CD8-positive, alpha-beta memory T cell (primary cell): ENCODE measurements at regions not wholly inside any gene's neighbourhood (a gene's known extent, or its start where the extent isn't known, plus 50 kb on each side); places are given as distances from the start of the nearest gene placed in this dataset.

ENCODE experiments used
- CTCF ChIA-PET: fragments of 350-600 bp; sonication (Branson Sonifier 250); formaldehyde crosslinking; loops from one replicate; lab custom pipeline; 2021; ENCODE audit warnings: antibody characterized with exemption; lab: Charles Lee
- POLR2A ChIA-PET: fragments of 350-600 bp; sonication (Branson Sonifier 250); formaldehyde crosslinking; loops from one replicate; lab custom pipeline; 2021; ENCODE audit warnings: antibody characterized with exemption; lab: Charles Lee
- DNase-seq, 5 donors: peaks; one replicate each; pipeline versions ENCODE4 v3.0.0 to v3.0.0-alpha.2; 2020 to 2022; ENCODE audit warnings: mixed read lengths in 1 of 5
- H3K27ac ChIP-seq: one replicate; pipeline ENCODE4 v1.7.0; 2013; ENCODE audit warnings: low read depth, mild to moderate bottlenecking, low read length, moderate library complexity
- H3K27me3 ChIP-seq: 2 replicates; pipeline ENCODE4 v1.7.0; 2013; ENCODE audit warnings: low read length, mild to moderate bottlenecking; ENCODE audit not compliant: insufficient read depth, poor library complexity, severe bottlenecking
- H3K36me3 ChIP-seq: 2 replicates; pipeline ENCODE4 v1.7.0; 2013; ENCODE audit warnings: mild to moderate bottlenecking, low read length, moderate library complexity; ENCODE audit not compliant: insufficient read depth
- H3K4me1 ChIP-seq: 2 replicates; pipeline ENCODE4 v1.7.0; 2013; ENCODE audit warnings: mild to moderate bottlenecking, low read length, moderate library complexity; ENCODE audit not compliant: insufficient read depth
- H3K4me3 ChIP-seq: 2 replicates; pipeline ENCODE4 v1.7.0; 2013; ENCODE audit warnings: mild to moderate bottlenecking, low read length
- H3K9me3 ChIP-seq: 2 replicates; pipeline ENCODE4 v1.7.0; 2013; ENCODE audit warnings: mild to moderate bottlenecking, low read length
- H3K27ac Mint-ChIP-seq, 8 donors: one replicate each; pipeline ENCODE4 v1.8.0; 2020 to 2021; ENCODE audit warnings: mixed read lengths in 8 of 8, mild to moderate bottlenecking in 6 of 8, inconsistent platforms in 3 of 8, moderate library complexity in 3 of 8
- H3K27me3 Mint-ChIP-seq, 2 donors: one replicate each; pipeline ENCODE4 v1.8.0; 2020 to 2021; ENCODE audit warnings: mixed read lengths in 2 of 2, mild to moderate bottlenecking in 1 of 2, moderate library complexity in 1 of 2
- H3K36me3 Mint-ChIP-seq, 3 donors: one replicate each; pipeline ENCODE4 v1.8.0; 2020 to 2021; ENCODE audit warnings: mixed read lengths in 3 of 3, inconsistent platforms in 1 of 3, mild to moderate bottlenecking in 1 of 3
- H3K4me1 Mint-ChIP-seq, 3 donors: one replicate each; pipeline ENCODE4 v1.8.0; 2020 to 2021; ENCODE audit warnings: mixed read lengths in 3 of 3, inconsistent platforms in 1 of 3, mild to moderate bottlenecking in 1 of 3
- H3K4me3 Mint-ChIP-seq, 7 donors: one replicate each; pipeline ENCODE4 v1.8.0; 2020 to 2021; ENCODE audit warnings: mixed read lengths in 7 of 7, mild to moderate bottlenecking in 6 of 7, moderate library complexity in 4 of 7, inconsistent platforms in 2 of 7
- H3K9me3 Mint-ChIP-seq, 5 donors: one replicate each; pipeline ENCODE4 v1.8.0; 2020 to 2022; ENCODE audit warnings: mixed read lengths in 5 of 5, mild to moderate bottlenecking in 3 of 5, moderate library complexity in 2 of 5, inconsistent platforms in 1 of 5

GRCh38 chr2:117603060-117603459 is 211.4 kb upstream of the DDX18 start:
- ChIA-PET CTCF (no interaction called here), POLR2A (no interaction called here)
- Histone ChIP-seq H3K4me1 (no peaks in the 10 kb centered on the region), H3K36me3 (no peaks in the 10 kb centered on the region), H3K27ac (no peak overlapping the region), H3K4me3 (no peak overlapping the region), H3K9me3 (no peaks in the 10 kb centered on the region), H3K27me3 (no peaks in the 10 kb centered on the region)
- no peak overlapping the region for H3K4me3 Mint-ChIP-seq
- H3K36me3 Mint-ChIP-seq = peaks cover 0 to 2% (median 0%) of the 10 kb centered on the region in 3 donors
- H3K4me1 Mint-ChIP-seq = no peaks in the 10 kb centered on the region
- DNase-seq = no peak
- peaks cover 4 to 14% (median 6%) of the 10 kb centered on the region in 5 donors for H3K9me3 Mint-ChIP-seq
- peaks cover 1 to 6% of the 10 kb centered on the region in 2 donors for H3K27me3 Mint-ChIP-seq
- H3K27ac Mint-ChIP-seq = no peak overlapping the region

- no peaks in the 10 kb centered on the region for H3K4me1 Mint-ChIP-seq
- peaks cover 1 to 4% of the 10 kb centered on the region in 2 donors for H3K27me3 Mint-ChIP-seq
- CTCF ChIA-PET = no interaction called here
- H3K4me1 ChIP-seq = no peaks in the 10 kb centered on the region
- DNase-seq = no peak
- H3K36me3 Mint-ChIP-seq = no peaks in the 10 kb centered on the region
- no peak overlapping the region for H3K4me3 Mint-ChIP-seq
- no peaks in the 10 kb centered on the region for H3K9me3 ChIP-seq
- H3K27ac Mint-ChIP-seq = no peak overlapping the region
- no peak overlapping the region for H3K4me3 ChIP-seq
- H3K9me3 Mint-ChIP-seq = peaks cover 2 to 11% (median 7%) of the 10 kb centered on the region in 5 donors
- no peaks in the 10 kb centered on the region for H3K27me3 ChIP-seq
- no peak overlapping the region for H3K27ac ChIP-seq
- POLR2A ChIA-PET = no interaction called here
- no peaks in the 10 kb centered on the region for H3K36me3 ChIP-seq
These were observed 210.9 kb upstream of the DDX18 start for GRCh38 chr2:117603567-117603966.

- Mint-ChIP-seq H3K9me3 (peaks cover 0 to 5% (median 2%) of the 10 kb centered on the region in 5 donors), H3K27me3 (no peaks in the 10 kb centered on the region), H3K4me3 (no peak overlapping the region), H3K27ac (no peak overlapping the region), H3K36me3 (no peaks in the 10 kb centered on the region), H3K4me1 (no peaks in the 10 kb centered on the region)
- Histone ChIP-seq H3K4me1 (no peaks in the 10 kb centered on the region), H3K27me3 (no peaks in the 10 kb centered on the region), H3K36me3 (no peaks in the 10 kb centered on the region), H3K9me3 (no peaks in the 10 kb centered on the region), H3K4me3 (no peak overlapping the region), H3K27ac (no peak overlapping the region)
- ChIA-PET CTCF (no interaction called here), POLR2A (no interaction called here)
- DNase-seq = no peak
These were observed 207.3 kb upstream of the DDX18 start for GRCh38 chr2:117607202-117607601.

GRCh38 chr2:117613101-117613500 is 201.4 kb upstream of the DDX18 start:
- peaks cover 0 to 3% (median 0%) of the 10 kb centered on the region in 5 donors for H3K9me3 Mint-ChIP-seq
- Histone ChIP-seq H3K27ac (no peak overlapping the region), H3K4me1 (no peaks in the 10 kb centered on the region), H3K4me3 (no peak overlapping the region), H3K9me3 (no peaks in the 10 kb centered on the region), H3K36me3 (no peaks in the 10 kb centered on the region), H3K27me3 (no peaks in the 10 kb centered on the region)
- no peak overlapping the region for H3K4me3 Mint-ChIP-seq
- no peak for DNase-seq
- no peaks in the 10 kb centered on the region for H3K4me1 Mint-ChIP-seq
- ChIA-PET POLR2A (no interaction called here), CTCF (no interaction called here)
- no peaks in the 10 kb centered on the region for H3K36me3 Mint-ChIP-seq
- no peaks in the 10 kb centered on the region for H3K27me3 Mint-ChIP-seq
- no peak overlapping the region for H3K27ac Mint-ChIP-seq

- Histone ChIP-seq H3K4me1 (no peaks in the 10 kb centered on the region), H3K27ac (no peak overlapping the region), H3K4me3 (no peak overlapping the region), H3K36me3 (no peaks in the 10 kb centered on the region), H3K27me3 (no peaks in the 10 kb centered on the region), H3K9me3 (no peaks in the 10 kb centered on the region)
- POLR2A ChIA-PET = no interaction called here
- no peaks in the 10 kb centered on the region for H3K27me3 Mint-ChIP-seq
- CTCF ChIA-PET = no interaction called here
- H3K36me3 Mint-ChIP-seq = no peaks in the 10 kb centered on the region
- H3K27ac Mint-ChIP-seq = no peak overlapping the region
- no peak for DNase-seq
- H3K4me3 Mint-ChIP-seq = no peak overlapping the region
- no peaks in the 10 kb centered on the region for H3K4me1 Mint-ChIP-seq
- H3K9me3 Mint-ChIP-seq = peaks cover 0 to 2% (median 0%) of the 10 kb centered on the region in 5 donors
These were observed 200.2 kb upstream of the DDX18 start for GRCh38 chr2:117614296-117614695.

- H3K27me3 Mint-ChIP-seq = no peaks in the 10 kb centered on the region
- ChIA-PET POLR2A (no interaction called here), CTCF (no interaction called here)
- Histone ChIP-seq H3K36me3 (no peaks in the 10 kb centered on the region), H3K4me3 (no peak overlapping the region), H3K27me3 (no peaks in the 10 kb centered on the region), H3K9me3 (no peaks in the 10 kb centered on the region), H3K4me1 (no peaks in the 10 kb centered on the region), H3K27ac (no peak overlapping the region)
- H3K36me3 Mint-ChIP-seq = no peaks in the 10 kb centered on the region
- no peaks in the 10 kb centered on the region for H3K4me1 Mint-ChIP-seq
- H3K27ac Mint-ChIP-seq = no peak overlapping the region
- DNase-seq = no peak
- no peak overlapping the region for H3K4me3 Mint-ChIP-seq
- H3K9me3 Mint-ChIP-seq = peaks cover 0 to 2% (median 0%) of the 10 kb centered on the region in 5 donors
These were observed 199.5 kb upstream of the DDX18 start for GRCh38 chr2:117614823-117615534.

- Mint-ChIP-seq H3K4me3 (no peak overlapping the region), H3K9me3 (peaks cover 0 to 3% (median 0%) of the 10 kb centered on the region in 5 donors), H3K27me3 (no peaks in the 10 kb centered on the region), H3K36me3 (no peaks in the 10 kb centered on the region), H3K27ac (no peak overlapping the region), H3K4me1 (no peaks in the 10 kb centered on the region)
- no peaks in the 10 kb centered on the region for H3K4me1 ChIP-seq
- no peak overlapping the region for H3K27ac ChIP-seq
- POLR2A ChIA-PET = no interaction called here
- no peak for DNase-seq
- no peaks in the 10 kb centered on the region for H3K9me3 ChIP-seq
- no peaks in the 10 kb centered on the region for H3K27me3 ChIP-seq
- H3K36me3 ChIP-seq = no peaks in the 10 kb centered on the region
- H3K4me3 ChIP-seq = no peak overlapping the region
- CTCF ChIA-PET = no interaction called here
These were observed 195.9 kb upstream of the DDX18 start for GRCh38 chr2:117618607-117619006.

GRCh38 chr2:117621326-117621725 is 193.2 kb upstream of the DDX18 start:
- H3K27me3 ChIP-seq = no peaks in the 10 kb centered on the region
- H3K27me3 Mint-ChIP-seq = no peaks in the 10 kb centered on the region
- no peaks in the 10 kb centered on the region for H3K4me1 Mint-ChIP-seq
- H3K9me3 Mint-ChIP-seq = peaks cover 0 to 3% (median 0%) of the 10 kb centered on the region in 5 donors
- no peak overlapping the region for H3K4me3 Mint-ChIP-seq
- no peak overlapping the region for H3K27ac ChIP-seq
- no peaks in the 10 kb centered on the region for H3K36me3 Mint-ChIP-seq
- H3K36me3 ChIP-seq = no peaks in the 10 kb centered on the region
- CTCF ChIA-PET = no interaction called here
- H3K27ac Mint-ChIP-seq = no peak overlapping the region
- H3K9me3 ChIP-seq = no peaks in the 10 kb centered on the region
- no peak overlapping the region for H3K4me3 ChIP-seq
- POLR2A ChIA-PET = no interaction called here
- H3K4me1 ChIP-seq = no peaks in the 10 kb centered on the region
- no peak for DNase-seq
